H9 (cell line): ENCODE measurements at regions not wholly inside any gene's neighbourhood (a gene's known extent, or its start where the extent isn't known, plus 50 kb on each side); places are given as distances from the start of the nearest gene placed in this dataset.

Experiments
- DNase-seq: peaks from one replicate; pipeline ENCODE4 v3.0.0-alpha.2; 2017
- H2AFZ ChIP-seq: one replicate; pipeline ENCODE4 v1.6.1; 2013; ENCODE audit warnings: mild to moderate bottlenecking, low read length, control low read depth, moderate library complexity
- H2AK5ac ChIP-seq: 2 replicates; pipeline ENCODE4 v1.6.1; 2013; ENCODE audit warnings: low read length, control low read depth, mixed read lengths; ENCODE audit not compliant: insufficient read length
- H2BK120ac ChIP-seq: one replicate; pipeline ENCODE4 v1.6.1; 2013; ENCODE audit warnings: low read depth, mild to moderate bottlenecking, low read length, control low read depth, inconsistent platforms; ENCODE audit not compliant: poor library complexity, severe bottlenecking
- H2BK12ac ChIP-seq: 2 replicates; pipeline ENCODE4 v1.6.1; 2013; ENCODE audit warnings: low read length, control low read depth, mixed read lengths, low read depth; ENCODE audit not compliant: insufficient read length
- H2BK15ac ChIP-seq: 2 replicates; pipeline ENCODE4 v1.6.1; 2013; ENCODE audit warnings: low read depth, low read length, control low read depth
- H2BK20ac ChIP-seq: one replicate; pipeline ENCODE4 v1.6.1; 2013; ENCODE audit warnings: low read depth, mild to moderate bottlenecking, low read length, control low read depth, inconsistent platforms; ENCODE audit not compliant: poor library complexity, severe bottlenecking
- H2BK5ac ChIP-seq: 2 replicates; pipeline ENCODE4 v1.6.1; 2013; ENCODE audit warnings: low read length, control low read depth, mixed read lengths; ENCODE audit not compliant: insufficient read length
- H3K14ac ChIP-seq: 2 replicates; pipeline ENCODE4 v1.6.1; 2013; ENCODE audit warnings: low read length, control low read depth; ENCODE audit not compliant: insufficient read depth
- H3K18ac ChIP-seq: 2 replicates; pipeline ENCODE4 v1.6.1; 2013; ENCODE audit warnings: low read depth, mild to moderate bottlenecking, mixed read lengths, low read length, control low read depth; ENCODE audit not compliant: insufficient read length
- H3K23ac ChIP-seq: 2 replicates; pipeline ENCODE4 v1.6.1; 2013; ENCODE audit warnings: low read length, control low read depth, mixed read lengths, low read depth; ENCODE audit not compliant: insufficient read length
- H3K23me2 ChIP-seq: 2 replicates; pipeline ENCODE4 v1.6.1; 2013; ENCODE audit warnings: low read depth, mild to moderate bottlenecking, mixed read lengths, low read length, control low read depth; ENCODE audit not compliant: insufficient read length, poor library complexity, severe bottlenecking
- H3K27ac ChIP-seq: 2 replicates; pipeline ENCODE4 v1.5.1; 2013; ENCODE audit warnings: low read length, control low read depth, mixed read lengths, low read depth; ENCODE audit not compliant: insufficient read length
- H3K27me3 ChIP-seq: 2 replicates; pipeline ENCODE4 v1.6.1; 2013; ENCODE audit warnings: low read length, control low read depth, inconsistent platforms; ENCODE audit not compliant: insufficient read depth
- H3K4ac ChIP-seq: 2 replicates; pipeline ENCODE4 v1.6.1; 2013; ENCODE audit warnings: low read depth, mild to moderate bottlenecking, control low read depth, inconsistent platforms, low read length, moderate library complexity
- H3K4me1 ChIP-seq: 2 replicates; pipeline ENCODE4 v1.6.1; 2013; ENCODE audit warnings: low read length, control low read depth, inconsistent platforms; ENCODE audit not compliant: insufficient read depth
- H3K4me2 ChIP-seq: 2 replicates; pipeline ENCODE4 v1.6.1; 2013; ENCODE audit warnings: low read length, control low read depth, mixed read lengths; ENCODE audit not compliant: insufficient read length, insufficient read depth
- H3K56ac ChIP-seq: 2 replicates; pipeline ENCODE4 v1.6.1; 2013; ENCODE audit warnings: low read depth, mild to moderate bottlenecking, mixed read lengths, low read length, control low read depth; ENCODE audit not compliant: insufficient read length
- H3K79me1 ChIP-seq: 2 replicates; pipeline ENCODE4 v1.6.1; 2013; ENCODE audit warnings: low read depth, mild to moderate bottlenecking, moderate library complexity, low read length, control low read depth, inconsistent platforms; ENCODE audit not compliant: insufficient read depth, poor library complexity, severe bottlenecking
- H3K79me2 ChIP-seq: 2 replicates; pipeline ENCODE4 v1.6.1; 2013; ENCODE audit warnings: low read length, control low read depth, inconsistent platforms; ENCODE audit not compliant: insufficient read depth
- H3K9ac ChIP-seq: 2 replicates; pipeline ENCODE4 v1.6.1; 2013; ENCODE audit warnings: low read length, control low read depth, mixed read lengths; ENCODE audit not compliant: insufficient read length; ENCODE audit errors: extremely low read depth
- H3K9me3 ChIP-seq: one replicate; pipeline ENCODE4 v1.6.1; 2013; ENCODE audit warnings: low read depth, low read length, inconsistent platforms; ENCODE audit not compliant: control insufficient read depth
- H3T11ph ChIP-seq: one replicate; pipeline ENCODE4 v1.6.1; 2013; ENCODE audit warnings: mild to moderate bottlenecking, low read length, control low read depth, inconsistent platforms
- H4K20me1 ChIP-seq: one replicate; pipeline ENCODE4 v1.6.1; 2013; ENCODE audit not compliant: control insufficient read depth, insufficient read length, insufficient read depth
- H4K5ac ChIP-seq: 2 replicates; pipeline ENCODE4 v1.6.1; 2013; ENCODE audit warnings: low read depth, mild to moderate bottlenecking, mixed read lengths, low read length, control low read depth; ENCODE audit not compliant: insufficient read length
- H4K8ac ChIP-seq: replicated peaks from 2 replicates; pipeline ENCODE4 v1.6.1; 2013; ENCODE audit warnings: low read length, control low read depth, mixed read lengths, low read depth; ENCODE audit not compliant: insufficient read length
- H4K91ac ChIP-seq: 2 replicates; pipeline ENCODE4 v1.6.1; 2013; ENCODE audit warnings: low read depth, mild to moderate bottlenecking, moderate library complexity, mixed read lengths, low read length, control low read depth; ENCODE audit not compliant: insufficient read length
- H3K27ac Mint-ChIP-seq, 3 experiments: 2 replicates in 2 of 3; 3 replicates in 1 of 3; pipeline ENCODE4 v1.8.0; 2020 to 2021; ENCODE audit warnings: mixed read lengths in 3 of 3, mild to moderate bottlenecking in 1 of 3, moderate library complexity in 1 of 3
- H3K27me3 Mint-ChIP-seq: 2 replicates; pipeline ENCODE4 v1.8.0; 2021; ENCODE audit warnings: low read depth, mild to moderate bottlenecking, moderate library complexity, mixed read lengths
- H3K36me3 Mint-ChIP-seq, 3 experiments: 2 replicates in 2 of 3; 3 replicates in 1 of 3; pipeline ENCODE4 v1.8.0; 2020 to 2021; ENCODE audit warnings: low read depth in 3 of 3, mixed read lengths in 3 of 3; ENCODE audit not compliant: insufficient read depth in 1 of 3
- H3K4me1 Mint-ChIP-seq, 2 experiments: 2 replicates each; pipeline ENCODE4 v1.8.0; 2020; ENCODE audit warnings: mixed read lengths in 2 of 2
- H3K4me3 Mint-ChIP-seq, 2 experiments: 2 replicates in 1 of 2; 3 replicates in 1 of 2; pipeline ENCODE4 v1.8.0; 2020 to 2021; ENCODE audit warnings: mild to moderate bottlenecking in 2 of 2, mixed read lengths in 2 of 2, moderate library complexity in 1 of 2
- H3K9me3 Mint-ChIP-seq, 2 experiments: 2 replicates in 1 of 2; 3 replicates in 1 of 2; pipeline ENCODE4 v1.8.0; 2020; ENCODE audit warnings: mild to moderate bottlenecking in 2 of 2, mixed read lengths in 2 of 2, moderate library complexity in 1 of 2
- WGBS: extraction: QIAGEN DNeasy Blood & Tissue Kit; methylation state at CpG from one replicate; pipeline ENCODE4 v1.1.7; 2013; ENCODE audit warnings: missing lambda C conversion rate, low lambda C conversion rate, mixed read lengths; ENCODE audit not compliant: insufficient read length; ENCODE audit errors: extremely low coverage; 5-methylcytosine and 5-hydroxymethylcytosine counted together
- TF ChIP-seq, protein P1 (sequence below): fragments of 200-600 bp; sonication (generic); conservative IDR thresholded peaks from 3 replicates; pipeline ENCODE4 v1.8.0; 2021; ENCODE audit warnings: antibody characterized with exemption, mild to moderate bottlenecking

GRCh38 chr1:229133151-229133550 lies 137.8 kb upstream of the RAB4A start:
- no CpG with 5 or more reads among the region's 2 CpGs for WGBS
- Histone ChIP-seq H3K79me2 (no peaks in the 10 kb centered on the region), H3K4me1 (no peaks in the 10 kb centered on the region; the same call in 1 of the 2 replicates)

More at GRCh38 chr1:229133151-229133550, 137.8 kb upstream of the RAB4A start:
- H3K27me3 Mint-ChIP-seq: peaks cover 22% of the 10 kb centered on the region
- no peak overlapping the region for H2AK5ac ChIP-seq
- H3K56ac ChIP-seq: no peak overlapping the region
- no peak overlapping the region for H2BK12ac ChIP-seq
- no peaks in the 10 kb centered on the region for H3K23me2 ChIP-seq
- no peak overlapping the region for H3K27ac ChIP-seq
- H4K8ac ChIP-seq: no peak overlapping the region
- H3K27me3 ChIP-seq: no peaks in the 10 kb centered on the region
- H3T11ph ChIP-seq: no peak overlapping the region
- DNase-seq: no peak
- H2BK120ac ChIP-seq: no peak overlapping the region
- H3K9ac ChIP-seq: no peak overlapping the region
- H4K5ac ChIP-seq: no peak overlapping the region
- TF ChIP-seq, protein P1, sequence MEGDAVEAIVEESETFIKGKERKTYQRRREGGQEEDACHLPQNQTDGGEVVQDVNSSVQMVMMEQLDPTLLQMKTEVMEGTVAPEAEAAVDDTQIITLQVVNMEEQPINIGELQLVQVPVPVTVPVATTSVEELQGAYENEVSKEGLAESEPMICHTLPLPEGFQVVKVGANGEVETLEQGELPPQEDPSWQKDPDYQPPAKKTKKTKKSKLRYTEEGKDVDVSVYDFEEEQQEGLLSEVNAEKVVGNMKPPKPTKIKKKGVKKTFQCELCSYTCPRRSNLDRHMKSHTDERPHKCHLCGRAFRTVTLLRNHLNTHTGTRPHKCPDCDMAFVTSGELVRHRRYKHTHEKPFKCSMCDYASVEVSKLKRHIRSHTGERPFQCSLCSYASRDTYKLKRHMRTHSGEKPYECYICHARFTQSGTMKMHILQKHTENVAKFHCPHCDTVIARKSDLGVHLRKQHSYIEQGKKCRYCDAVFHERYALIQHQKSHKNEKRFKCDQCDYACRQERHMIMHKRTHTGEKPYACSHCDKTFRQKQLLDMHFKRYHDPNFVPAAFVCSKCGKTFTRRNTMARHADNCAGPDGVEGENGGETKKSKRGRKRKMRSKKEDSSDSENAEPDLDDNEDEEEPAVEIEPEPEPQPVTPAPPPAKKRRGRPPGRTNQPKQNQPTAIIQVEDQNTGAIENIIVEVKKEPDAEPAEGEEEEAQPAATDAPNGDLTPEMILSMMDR: no peak
- H2BK20ac ChIP-seq: no peak overlapping the region
- H3K4ac ChIP-seq: no peak overlapping the region
- H3K36me3 Mint-ChIP-seq: peaks cover 18 to 24% (median 21%) of the 10 kb centered on the region in 3 experiments
- H4K91ac ChIP-seq: no peak overlapping the region
- H3K27ac Mint-ChIP-seq: no peak overlapping the region
- no peak overlapping the region for H3K4me3 Mint-ChIP-seq
- no peak overlapping the region for H3K18ac ChIP-seq
- no peaks in the 10 kb centered on the region for H4K20me1 ChIP-seq
- no peaks in the 10 kb centered on the region for H3K79me1 ChIP-seq
- no peak overlapping the region for H2BK15ac ChIP-seq
- H3K4me1 Mint-ChIP-seq: peaks cover 11 to 14% of the 10 kb centered on the region in 2 experiments
- peaks cover 5% of the 10 kb centered on the region for H3K9me3 ChIP-seq
- no peak overlapping the region for H2AFZ ChIP-seq
- no peak overlapping the region for H3K14ac ChIP-seq
- H3K4me2 ChIP-seq: no peak overlapping the region
- no peak overlapping the region for H3K23ac ChIP-seq
- H3K9me3 Mint-ChIP-seq: peaks cover 28 to 30% of the 10 kb centered on the region in 2 experiments
- no peak overlapping the region for H2BK5ac ChIP-seq
